HCT116 (cell line): ENCODE measurements at regions not wholly inside any gene's neighbourhood (a gene's known extent, or its start where the extent isn't known, plus 50 kb on each side); places are given as distances from the start of the nearest gene placed in this dataset.

Experiments used
- ATAC-seq: fragments of 200-7000 bp; cut with Tn5 transposase; 2 replicates; pipeline ENCODE4 v1.9.1; 2020; ENCODE audit warnings: mild to moderate bottlenecking, moderate library complexity
- BruUV-seq: library from RNA; stranded (reverse); fragments of 400-500 nt; replicated peaks from 2 replicates; lab custom pipeline; 2021; lab: Mats Ljungman, UMichigan
- CTCF ChIA-PET: fragments of 300-600 bp; sonication (Branson Sonifier 250); formaldehyde crosslinking; loops from one replicate; lab custom pipeline; 2021; ENCODE audit warnings: antibody characterized with exemption; lab: Charles Lee
- POLR2A ChIA-PET: fragments of 300-600, 350-600 bp; sonication (Branson Sonifier 250); formaldehyde crosslinking; loops from one replicate; lab custom pipeline; 2021; ENCODE audit warnings: antibody characterized with exemption; lab: Charles Lee
- RAD21 ChIA-PET, 2 experiments: fragments of 300-600 bp; sonication (Branson Sonifier 250); formaldehyde crosslinking; loops; one replicate each; lab custom pipeline; 2023; ENCODE audit warnings: low total read pairs in 2 of 2; ENCODE audit not compliant: uncharacterized antibody in 2 of 2, unreplicated experiment in 2 of 2, low non-redundant PET in 1 of 2; lab: Charles Lee
- DNase-seq: peaks from one replicate; pipeline ENCODE4 v3.0.0-alpha.2; 2010; ENCODE audit warnings: low read depth, low spot score
- H2AFZ ChIP-seq: fragments of 200-600 bp; shearing (Covaris generic), sonication (generic); 2 replicates; pipeline ENCODE4 v1.6.1; 2017; ENCODE audit warnings: low read depth, mixed run types, mixed read lengths, antibody characterized with exemption, low read length; ENCODE audit not compliant: poor library complexity, severe bottlenecking
- H3K27ac ChIP-seq: 2 replicates; pipeline ENCODE4 v1.5.1; 2012; ENCODE audit warnings: low read depth, low read length
- H3K27me3 ChIP-seq: fragments of 200-600 bp; sonication (generic); 2 replicates; pipeline ENCODE4 v1.6.1; 2016; ENCODE audit warnings: mixed run types, low read length, mixed read lengths; ENCODE audit not compliant: insufficient read depth
- H3K36me3 ChIP-seq, 2 experiments: fragments of 200-500 bp in 1 of 2; fragments of 200-600 bp in 1 of 2; sonication (Bioruptor generic) in 1 of 2; sonication (generic) in 1 of 2; 2 replicates each; pipeline versions ENCODE4 v1.5.1 to v1.6.1; 2014 to 2016; ENCODE audit warnings: low read length in 2 of 2, inconsistent platforms in 1 of 2, mixed read lengths in 1 of 2, mixed run types in 1 of 2; ENCODE audit not compliant: insufficient read depth in 2 of 2, control insufficient read depth in 1 of 2
- H3K4me1 ChIP-seq, 2 experiments: fragments of 200-600 bp in 1 of 2; sonication (generic) in 1 of 2; 2 replicates each; pipeline versions ENCODE4 v1.5.1 to v1.6.1; 2012 to 2017; ENCODE audit warnings: low read length in 2 of 2, inconsistent platforms in 1 of 2, mild to moderate bottlenecking in 1 of 2, mixed read lengths in 1 of 2, mixed run types in 1 of 2, moderate library complexity in 1 of 2; ENCODE audit not compliant: insufficient read depth in 2 of 2, control insufficient read depth in 1 of 2
- H3K4me2 ChIP-seq: fragments of 200-600 bp; sonication (generic); 2 replicates; pipeline ENCODE4 v1.6.1; 2017; ENCODE audit warnings: mixed run types, low read length, mixed read lengths
- H3K4me3 ChIP-seq, 2 experiments: fragments of 200-600 bp in 1 of 2; sonication (generic) in 1 of 2; replicated peaks in 1 of 2; 2 replicates each; pipeline ENCODE4 v1.5.1; 2011 to 2016; ENCODE audit warnings: low read length in 2 of 2, control low read depth in 1 of 2, low read depth in 1 of 2, mild to moderate bottlenecking in 1 of 2, mixed read lengths in 1 of 2, mixed run types in 1 of 2
- H3K79me2 ChIP-seq: fragments of 200-600 bp; sonication (generic); 2 replicates; pipeline ENCODE4 v1.6.1; 2017; ENCODE audit warnings: mild to moderate bottlenecking, mixed run types, low read length, moderate library complexity, mixed read lengths; ENCODE audit not compliant: insufficient read depth
- H3K9ac ChIP-seq: fragments of 200-600 bp; sonication (generic); 2 replicates; pipeline ENCODE4 v1.6.1; 2016; ENCODE audit warnings: low read length, mixed read lengths
- H3K9me2 ChIP-seq: fragments of 200-600 bp; sonication (generic), shearing (Covaris generic); 2 replicates; pipeline ENCODE4 v1.6.1; 2017; ENCODE audit warnings: mixed run types, mild to moderate bottlenecking, moderate library complexity; ENCODE audit not compliant: insufficient read depth
- H3K9me3 ChIP-seq, 2 experiments: fragments of 200-500 bp in 1 of 2; fragments of 200-600 bp in 1 of 2; sonication (Bioruptor generic) in 1 of 2; sonication (generic) in 1 of 2; 2 replicates each; pipeline ENCODE4 v1.6.1; 2014 to 2017; ENCODE audit warnings: low read length in 2 of 2, mixed read lengths in 2 of 2, inconsistent platforms in 1 of 2, low read depth in 1 of 2, mild to moderate bottlenecking in 1 of 2, mixed run types in 1 of 2, moderate library complexity in 1 of 2; ENCODE audit not compliant: control insufficient read depth in 1 of 2, insufficient read depth in 1 of 2
- H4K20me1 ChIP-seq: fragments of 200-600 bp; sonication (generic), shearing (Covaris generic); 2 replicates; pipeline ENCODE4 v1.6.1; 2017; ENCODE audit warnings: mixed run types, mild to moderate bottlenecking, moderate library complexity; ENCODE audit not compliant: insufficient read depth
- CTCF ChIP-seq, 3 experiments: fragments of 200-600 bp in 1 of 3; sonication (generic) in 1 of 3; IDR thresholded peaks in 2 of 3; conservative IDR thresholded peaks in 1 of 3; 2 replicates each; pipeline ENCODE4 v1.5.1; 2012 to 2017; ENCODE audit warnings: low read depth in 2 of 3, low read length in 2 of 3, antibody characterized with exemption in 1 of 3, borderline replicate concordance in 1 of 3, control low read depth in 1 of 3, mild to moderate bottlenecking in 1 of 3, mixed read lengths in 1 of 3, mixed run types in 1 of 3, moderate library complexity in 1 of 3; ENCODE audit not compliant: insufficient read depth in 1 of 3
- EZH2phosphoT487 ChIP-seq: fragments of 200-600 bp; IDR thresholded peaks from 2 replicates; pipeline ENCODE4 v1.6.1; 2018; ENCODE audit warnings: antibody characterized with exemption, borderline replicate concordance
- SIN3A ChIP-seq: IDR thresholded peaks from 2 replicates; pipeline ENCODE4 v1.6.1; 2012; ENCODE audit warnings: low read depth
- ZFX ChIP-seq: fragments of 450-650 bp; IDR thresholded peaks from 2 replicates; pipeline ENCODE4 v1.6.1; 2017
- intact Hi-C: fragments of 100-400 bp; cut with micrococcal nuclease; formaldehyde crosslinking; loops from 2 replicates; pipeline ENCODE4 v1.10.0; 2022

GRCh38 chr5:101418713-101419118 is 515.6 kb upstream of the ST8SIA4 start:
- Histone ChIP-seq H2AFZ (no peak overlapping the region), H3K4me1 (no peaks in the 10 kb centered on the region), H3K4me2 (no peak overlapping the region), H4K20me1 (no peaks in the 10 kb centered on the region), H3K9me2 (no peaks in the 10 kb centered on the region), H3K27ac (no peak overlapping the region), H3K36me3 (no peaks in the 10 kb centered on the region), H3K27me3 (no peaks in the 10 kb centered on the region), H3K9me3 (no peaks in the 10 kb centered on the region), H3K9ac (no peak overlapping the region), H3K4me3 (no peak overlapping the region), H3K79me2 (no peaks in the 10 kb centered on the region)
- ATAC-seq (no peak), DNase-seq (no peak)
- intact Hi-C loops: no loop called here
- ChIA-PET RAD21 (no interaction called here), CTCF (no interaction called here), POLR2A (no interaction called here)
- TF ChIP-seq EZH2phosphoT487: no peak
- no TSS peak for BruUV-seq

GRCh38 chr5:101404531-101404930 is 501.4 kb upstream of the ST8SIA4 start:
- no peaks in the 10 kb centered on the region for H3K36me3 ChIP-seq
- ATAC-seq (no peak), DNase-seq (no peak)
- no peaks in the 10 kb centered on the region for H3K9me3 ChIP-seq
- no peaks in the 10 kb centered on the region for H3K27me3 ChIP-seq
- no peak overlapping the region for H3K9ac ChIP-seq
- no peaks in the 10 kb centered on the region for H4K20me1 ChIP-seq
- H3K9me2 ChIP-seq: no peaks in the 10 kb centered on the region; the same call in 1 of the 2 replicates
- BruUV-seq: no TSS peak
- H3K4me3 ChIP-seq: no peak overlapping the region
- H3K4me2 ChIP-seq: no peak overlapping the region
- no peak for TF ChIP-seq ZFX
- TF ChIP-seq SIN3A: no peak
- no peak for TF ChIP-seq CTCF (IDR thresholded peaks at IDR 0.05 in 2 of 3, conservative IDR thresholded peaks at IDR 0.05 in 1 of 3; ENCODE audit: borderline replicate concordance in 1 of 3, insufficient read depth in 1 of 3, low read depth in 2 of 3, low read length in 2 of 3)
- RAD21 ChIA-PET: no interaction called here
- no peaks in the 10 kb centered on the region for H3K4me1 ChIP-seq
- POLR2A ChIA-PET: no interaction called here
- intact Hi-C loops: no loop called here
- no peak overlapping the region for H3K27ac ChIP-seq
- H3K79me2 ChIP-seq: no peaks in the 10 kb centered on the region
- CTCF ChIA-PET: no interaction called here
- no peak overlapping the region for H2AFZ ChIP-seq
